Activated naive CD8-positive, alpha-beta T cell treated with anti-CD3 and anti-CD28 coated beads, Interleukin-2, amount 50 U/mL, for 16 hours (primary cell): ENCODE measurements at regions not wholly inside any gene's neighbourhood (a gene's known extent, or its start where the extent isn't known, plus 50 kb on each side); places are given as distances from the start of the nearest gene placed in this dataset.

Experiments
- DNase-seq: peaks from one replicate; pipeline ENCODE4 v3.0.0-alpha.2; 2020; ENCODE audit warnings: low read depth, low spot score

DNA sequence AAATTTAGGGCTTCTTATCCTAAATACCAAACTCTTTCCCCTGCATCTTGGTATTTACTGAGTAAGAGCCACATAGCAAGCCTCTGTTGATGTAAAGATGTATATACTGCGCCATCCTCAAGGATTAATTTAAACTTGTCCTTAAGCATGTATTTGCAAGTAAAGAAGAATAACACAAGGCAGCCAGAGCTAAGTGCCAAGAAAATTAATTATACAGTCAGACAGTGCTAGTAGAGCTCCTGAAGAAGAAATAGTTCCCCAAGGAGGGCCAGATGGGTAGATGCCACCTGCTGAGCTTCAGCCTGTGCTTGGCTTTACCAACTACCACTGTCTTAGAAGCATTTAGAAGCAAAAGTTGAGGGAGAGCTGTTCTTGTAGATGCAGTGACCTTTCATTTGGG, 470.0 kb downstream of the BUD13 start:
- no peak for DNase-seq

DNA sequence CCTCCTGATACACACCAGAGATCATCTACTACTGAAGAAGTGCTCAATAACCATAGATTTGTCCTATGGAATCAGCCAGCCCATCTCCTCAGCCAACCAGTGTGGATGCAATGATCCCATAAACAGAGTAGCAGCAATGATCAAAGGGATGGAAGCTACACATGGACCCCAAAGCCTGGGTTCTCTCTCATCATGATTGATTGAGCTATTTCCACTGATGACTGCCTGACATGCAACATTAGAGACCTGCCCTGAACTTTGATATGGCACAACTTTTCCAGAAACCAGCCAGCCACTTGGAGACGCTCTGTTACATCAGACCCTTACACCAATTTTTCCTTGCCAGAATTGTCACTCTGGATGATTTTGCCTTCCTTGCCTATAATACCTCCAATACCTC, 471.6 kb downstream of the BUD13 start:
- DNase-seq, result no peak

DNA sequence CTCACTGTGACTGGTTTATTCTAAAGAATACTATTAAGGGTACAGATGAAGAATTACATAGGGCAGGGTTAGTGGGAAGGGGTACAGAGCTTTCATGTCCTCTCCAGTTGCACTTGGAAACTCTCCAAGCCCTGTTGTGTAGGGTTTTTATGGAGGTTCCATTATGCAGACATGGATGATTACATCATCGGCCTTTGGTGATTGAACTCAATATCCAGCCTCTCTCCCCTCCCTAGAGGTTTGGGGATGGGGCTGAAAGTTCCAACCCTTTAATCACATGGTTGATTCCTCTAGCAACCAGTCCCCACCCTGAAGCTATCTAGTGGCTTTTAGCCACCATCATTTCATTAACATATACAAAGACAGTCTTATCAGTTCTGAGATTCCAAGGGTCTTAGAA, 472.6 kb downstream of the BUD13 start:
- no peak for DNase-seq

DNA sequence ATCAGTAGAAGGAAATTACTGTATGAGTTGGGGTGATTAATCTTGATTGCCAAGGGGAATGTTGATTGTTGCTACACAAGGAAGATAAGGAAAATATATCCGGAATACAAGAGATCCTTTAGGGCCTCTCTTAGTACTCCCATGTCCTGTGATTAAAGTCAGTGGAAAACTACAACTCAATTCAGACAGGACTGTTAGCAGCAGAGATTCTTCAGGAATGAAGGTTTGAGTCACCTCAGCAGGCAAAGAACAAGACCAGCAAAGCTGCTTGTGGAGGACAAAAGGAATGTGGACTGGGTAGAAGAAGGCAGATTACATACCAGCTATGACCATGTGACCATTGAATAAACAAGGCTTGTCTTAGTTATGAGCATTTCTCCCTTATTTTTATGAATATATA, 478.2 kb downstream of the BUD13 start:
- DNase-seq, result no peak

DNA sequence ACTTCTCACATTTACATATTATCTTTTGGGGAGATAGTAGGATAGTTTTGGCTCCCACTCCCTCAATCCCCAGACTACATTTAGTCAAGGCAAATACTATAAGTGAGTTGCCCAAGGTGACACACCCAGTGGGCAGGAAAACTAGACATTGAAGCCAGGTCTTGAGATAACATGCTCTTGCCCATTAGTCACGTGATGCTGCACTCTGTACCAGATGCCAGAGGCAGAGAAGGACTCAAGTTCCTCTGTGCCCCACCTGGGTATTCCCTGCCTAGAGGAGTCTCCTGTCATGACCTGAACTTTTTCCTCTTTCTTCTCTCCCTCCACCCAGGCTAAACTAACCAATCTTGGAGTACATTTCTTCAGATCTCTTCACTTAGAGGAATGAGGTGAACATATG, 484.9 kb downstream of the BUD13 start:
- no peak for DNase-seq

DNA sequence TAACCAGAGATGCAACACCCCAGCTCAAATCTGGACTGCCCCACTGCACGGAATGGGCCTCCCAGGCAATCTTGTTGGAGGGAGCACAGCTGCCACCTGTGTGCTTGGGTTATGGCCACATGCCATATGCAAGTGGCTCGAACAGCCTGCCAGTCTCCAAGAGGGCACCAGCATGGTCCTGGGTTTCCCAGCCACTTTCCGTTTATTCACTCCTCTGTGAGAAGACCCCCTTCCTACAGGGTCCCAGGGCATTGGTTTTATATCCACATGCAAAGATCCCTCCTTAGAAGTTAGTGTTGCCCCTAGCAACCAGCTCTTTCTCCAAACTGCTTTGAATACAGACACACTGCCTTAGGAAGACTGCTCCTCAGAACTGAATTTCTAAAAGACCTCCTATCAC, 487.8 kb downstream of the BUD13 start:
- DNase-seq, result no peak

DNA sequence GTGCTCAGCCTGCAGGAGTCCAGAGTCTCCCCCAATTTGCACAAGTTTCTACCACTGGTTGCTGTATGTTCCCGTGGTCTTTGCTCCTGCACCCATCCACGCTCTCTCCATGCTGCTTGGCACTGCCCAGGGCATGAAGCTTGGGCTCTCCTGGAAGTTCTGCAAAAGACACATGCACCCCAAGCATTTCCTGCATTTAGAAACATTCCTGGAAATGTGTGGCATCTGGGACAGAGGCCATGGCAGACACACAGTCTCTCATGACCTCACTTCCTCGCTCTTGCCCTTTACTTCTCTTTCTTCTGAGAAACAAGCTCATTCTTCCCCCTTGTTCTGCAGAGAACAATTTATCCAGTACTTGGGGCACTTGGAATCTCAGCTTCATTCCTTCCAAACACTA, 489.5 kb downstream of the BUD13 start:
- no peak for DNase-seq

DNA sequence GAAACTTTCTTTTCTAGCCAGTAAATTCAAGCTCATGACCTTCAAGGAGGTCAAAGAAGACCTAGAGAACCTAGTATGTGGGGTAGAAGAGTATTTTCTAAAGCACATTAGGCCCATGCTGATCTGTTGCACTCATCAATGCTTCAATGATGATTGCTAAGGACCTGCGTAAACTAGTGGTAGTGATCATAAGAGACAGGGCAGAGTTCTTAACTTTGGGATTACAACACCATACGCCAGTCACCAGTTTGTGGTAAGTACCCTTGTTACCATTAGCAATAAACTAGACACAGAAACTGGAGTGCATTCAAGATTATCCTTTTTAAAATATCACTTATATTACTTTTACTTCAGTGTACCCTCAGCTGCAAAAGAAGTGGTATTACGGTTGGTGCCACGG, 490.3 kb downstream of the BUD13 start:
- DNase-seq, result no peak

DNA sequence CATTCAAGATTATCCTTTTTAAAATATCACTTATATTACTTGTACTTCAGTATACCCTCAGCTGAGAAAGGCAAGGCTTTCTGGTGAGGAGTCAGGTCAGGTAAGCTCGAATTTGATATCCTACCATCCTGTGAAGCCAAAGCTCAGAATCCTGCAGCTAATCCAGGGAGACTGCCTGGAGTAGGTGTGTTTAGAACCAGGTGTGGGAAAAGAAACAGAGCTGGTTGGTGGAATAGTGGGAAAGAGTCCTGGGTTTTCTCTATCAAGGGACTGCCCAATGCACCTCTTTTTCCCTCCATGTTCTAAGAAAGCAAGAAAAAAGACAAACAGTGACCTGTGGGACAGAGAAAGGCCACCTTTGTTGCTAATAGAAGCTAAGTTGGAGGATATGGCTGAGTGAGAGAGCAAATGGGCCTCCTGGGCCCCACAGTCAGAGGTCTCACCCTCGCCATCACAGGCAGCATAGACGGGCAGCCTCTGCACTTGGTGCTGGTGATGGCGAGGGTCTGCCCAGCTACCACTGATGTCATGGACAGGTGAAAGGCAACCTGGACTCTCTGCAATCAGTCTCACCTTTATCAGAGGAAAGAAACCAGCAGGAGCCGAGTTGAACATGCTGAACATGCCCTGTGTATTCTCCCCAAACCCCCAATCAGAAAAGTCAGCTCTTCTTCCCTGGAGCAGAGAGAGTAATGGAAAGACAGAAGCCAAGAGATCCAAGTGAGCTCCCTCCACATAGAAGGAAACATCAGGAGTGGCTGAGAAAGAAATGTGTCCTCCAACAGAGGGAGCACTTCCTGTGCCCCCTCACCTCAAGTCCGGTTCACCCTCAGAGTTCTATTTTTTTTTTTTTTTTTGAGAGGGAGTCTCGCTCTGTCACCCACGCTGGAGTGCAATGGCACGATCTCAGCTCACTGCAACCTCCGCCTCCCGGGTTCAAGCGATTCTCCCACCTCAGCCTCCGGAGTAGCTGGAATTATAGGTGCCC, 491.3 kb downstream of the BUD13 start:
- DNase-seq, result no peak

DNA sequence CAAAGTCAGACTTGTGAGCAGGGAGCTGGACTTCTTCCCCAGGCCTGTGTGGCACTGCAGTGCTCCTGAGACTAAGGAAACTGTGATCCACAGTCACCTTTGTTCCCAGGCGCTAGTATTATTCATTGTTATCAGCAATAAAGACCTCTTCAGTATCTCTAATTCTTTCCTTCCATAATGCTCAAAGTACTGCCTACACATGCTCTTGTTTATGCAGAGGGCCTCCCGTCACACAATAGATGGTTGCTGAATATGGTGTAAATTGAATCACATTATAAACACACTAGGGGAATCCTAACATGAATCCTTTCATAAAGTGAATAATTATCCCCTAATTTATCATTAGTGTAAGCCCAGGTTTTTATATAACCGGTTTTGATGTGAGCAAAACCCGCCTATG, 493.3 kb downstream of the BUD13 start:
- DNase-seq, result no peak

DNA sequence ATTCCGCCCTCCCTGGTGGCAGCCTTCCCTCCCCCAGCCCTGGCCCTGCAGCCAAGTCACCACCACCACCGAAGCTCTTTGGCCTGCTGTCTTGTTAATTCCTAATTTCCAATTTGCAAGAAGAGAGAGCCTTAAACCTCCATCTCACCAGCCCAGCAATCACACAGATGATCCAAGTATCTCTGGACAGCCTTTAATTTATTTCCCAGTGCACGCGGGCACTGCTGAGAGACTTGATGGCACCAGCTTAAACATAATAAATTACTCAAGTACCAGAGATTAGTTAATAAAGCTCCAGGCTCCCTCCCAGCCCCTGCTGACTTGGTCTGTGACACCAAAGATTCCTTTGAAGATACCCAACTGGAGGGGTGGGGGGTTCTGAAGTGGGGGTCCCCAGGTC, 494.7 kb downstream of the BUD13 start:
- DNase-seq, result no peak

DNA sequence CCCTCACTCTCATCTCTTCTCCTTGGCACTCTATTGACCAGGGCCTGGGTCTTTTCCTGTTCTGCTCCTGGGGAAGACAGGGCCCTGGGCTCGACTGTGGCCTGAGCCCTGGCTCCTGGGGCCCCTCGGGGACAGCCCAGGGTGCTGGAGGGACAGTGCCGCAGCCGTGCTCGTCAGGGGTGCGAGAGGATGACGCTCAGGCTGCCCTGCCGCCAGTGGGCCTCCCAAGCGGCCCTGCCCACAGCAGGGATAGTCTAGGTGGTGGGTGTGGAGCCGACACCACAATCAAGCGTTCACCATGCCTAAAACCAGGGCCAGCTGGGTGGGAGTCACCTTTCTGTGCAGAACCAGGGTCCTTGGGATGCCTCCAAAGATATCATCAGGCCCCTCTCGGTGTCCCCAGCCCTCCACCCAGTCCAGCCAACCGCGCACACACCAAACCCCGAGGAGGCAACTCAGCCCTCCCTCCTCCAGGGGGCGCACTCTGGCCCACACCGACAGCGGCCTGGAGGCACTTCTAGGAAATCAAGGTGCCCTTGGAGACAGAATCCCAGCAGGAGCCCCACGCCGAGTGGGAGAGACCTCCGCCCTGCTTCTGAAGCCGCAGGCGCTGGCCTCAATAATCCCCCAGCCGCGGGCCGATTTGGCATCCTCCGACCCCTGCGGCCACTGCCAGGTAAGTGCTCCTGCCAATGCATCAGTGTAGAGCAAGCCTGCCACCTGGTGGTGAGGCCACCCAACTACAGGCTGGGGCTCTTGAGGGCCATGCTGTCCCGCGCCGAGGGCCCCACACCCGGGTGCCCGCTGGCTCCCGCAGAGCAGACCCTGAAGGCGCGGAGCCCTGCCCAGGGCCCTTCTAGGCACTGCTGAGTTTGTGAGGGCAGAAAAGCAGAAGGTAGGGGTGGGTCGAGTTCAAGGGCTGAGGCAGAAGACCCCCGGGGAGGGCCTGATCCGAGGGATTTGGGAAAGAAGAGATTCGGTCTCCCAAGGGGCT, 496.4 kb downstream of the BUD13 start:
- peak; percentile 38 for DNase-seq

DNA sequence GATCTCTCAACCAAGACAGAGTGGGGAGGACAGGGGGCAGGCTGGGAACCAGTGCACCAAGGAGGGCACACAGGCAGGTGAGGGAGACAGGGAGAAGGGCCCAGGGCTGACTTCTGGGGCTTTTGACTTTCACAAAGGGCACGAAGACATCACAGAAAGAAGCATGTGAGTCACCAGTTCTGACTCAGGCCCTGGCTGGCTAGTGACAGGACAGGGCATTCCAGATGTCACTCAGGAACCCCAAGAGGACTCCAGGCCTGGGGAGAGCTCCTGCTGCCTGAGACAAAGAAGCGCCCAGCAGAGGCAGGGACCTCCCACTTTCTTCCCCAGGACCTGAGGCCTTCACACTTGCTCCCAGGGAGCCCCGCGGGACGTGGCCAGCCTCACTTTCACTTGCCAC, 497.2 kb downstream of the BUD13 start:
- no peak for DNase-seq

DNA sequence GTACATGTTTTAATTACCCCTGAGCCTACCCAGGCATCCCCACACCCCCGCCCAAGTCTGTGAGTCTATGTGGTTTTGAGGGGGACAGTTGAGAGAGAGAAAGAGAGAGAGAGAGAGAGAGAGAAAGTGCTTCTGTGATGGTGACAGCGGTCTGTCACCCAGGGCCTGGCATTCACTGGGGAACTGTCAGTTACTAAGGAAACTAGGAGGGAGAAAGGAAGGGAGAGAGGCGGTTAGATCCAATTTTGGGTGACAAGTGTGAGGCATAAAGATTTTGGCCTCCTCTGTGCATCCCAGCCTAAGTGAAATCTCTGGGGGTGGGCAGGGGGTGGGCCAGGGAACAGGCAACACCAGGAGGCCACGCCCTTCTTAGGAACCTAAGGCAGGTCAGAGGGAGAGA, 498.3 kb downstream of the BUD13 start:
- DNase-seq, result no peak

DNA sequence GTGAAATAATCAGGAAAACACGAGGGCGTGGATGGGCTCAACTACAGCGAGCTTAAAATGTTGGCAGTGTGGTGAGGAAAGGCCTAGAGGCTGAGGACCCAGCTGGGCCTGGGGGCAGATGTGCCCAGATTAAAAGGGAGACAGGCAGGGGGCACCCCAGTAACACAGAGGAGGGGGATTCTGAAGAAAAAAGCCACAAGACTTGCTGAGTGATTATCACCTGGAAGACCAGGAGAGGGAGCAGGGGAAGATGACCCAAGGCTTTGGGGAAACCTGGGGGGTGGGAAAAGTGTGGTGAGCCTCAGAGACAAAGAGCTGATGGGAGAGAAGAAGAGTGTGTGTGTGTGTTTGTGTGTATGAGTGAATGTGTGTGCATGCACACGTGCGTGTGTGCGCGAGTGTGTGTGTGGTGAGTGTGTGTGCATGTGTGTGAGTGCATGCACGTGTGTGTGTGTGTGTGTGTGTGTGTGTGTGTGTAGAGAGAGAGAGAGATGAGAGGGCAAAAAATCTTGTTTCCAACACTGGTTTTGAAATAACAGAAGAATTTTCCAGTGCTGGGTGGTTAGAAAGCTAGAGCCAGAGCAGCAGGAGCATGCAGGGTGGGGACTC, 500.5 kb downstream of the BUD13 start:
- no peak for DNase-seq

DNA sequence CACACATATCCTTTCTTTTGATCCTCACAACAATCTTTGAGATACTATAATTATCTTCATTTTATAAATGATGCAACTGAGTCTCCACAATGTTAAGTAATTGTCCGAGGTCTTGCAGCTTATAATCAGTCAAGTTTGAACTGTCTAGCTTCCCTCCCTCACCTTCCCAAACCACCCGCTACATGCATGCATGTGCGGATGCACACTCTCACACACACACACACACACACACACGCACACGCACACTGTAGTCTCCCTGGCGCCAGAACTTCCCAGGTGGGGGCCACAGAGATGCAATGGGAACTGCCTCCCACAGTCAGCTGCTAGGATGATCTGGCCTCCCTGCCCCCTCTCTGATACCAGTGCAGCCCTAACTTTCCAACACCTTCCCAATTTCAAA, 501.3 kb downstream of the BUD13 start:
- no peak for DNase-seq

DNA sequence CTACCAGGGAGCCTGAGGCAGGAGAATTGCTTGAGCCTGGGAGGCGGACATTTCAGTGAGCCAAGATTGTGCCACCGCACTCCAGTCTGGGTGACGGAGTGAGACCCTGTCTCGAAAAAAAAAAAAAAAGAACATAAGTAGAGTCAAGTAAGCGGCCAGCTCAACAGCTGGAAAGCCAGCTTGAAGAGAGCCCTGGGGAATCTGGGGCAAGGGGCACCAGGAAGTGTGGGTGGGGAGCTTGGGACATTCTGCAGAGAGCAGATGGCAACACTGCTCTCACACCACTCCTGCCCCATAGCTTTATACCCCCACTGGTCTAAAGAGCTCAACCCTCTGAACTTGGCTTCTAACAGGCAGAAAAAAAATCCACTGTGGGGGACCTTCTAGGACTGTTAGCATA, 505.6 kb downstream of the BUD13 start:
- DNase-seq, result no peak

DNA sequence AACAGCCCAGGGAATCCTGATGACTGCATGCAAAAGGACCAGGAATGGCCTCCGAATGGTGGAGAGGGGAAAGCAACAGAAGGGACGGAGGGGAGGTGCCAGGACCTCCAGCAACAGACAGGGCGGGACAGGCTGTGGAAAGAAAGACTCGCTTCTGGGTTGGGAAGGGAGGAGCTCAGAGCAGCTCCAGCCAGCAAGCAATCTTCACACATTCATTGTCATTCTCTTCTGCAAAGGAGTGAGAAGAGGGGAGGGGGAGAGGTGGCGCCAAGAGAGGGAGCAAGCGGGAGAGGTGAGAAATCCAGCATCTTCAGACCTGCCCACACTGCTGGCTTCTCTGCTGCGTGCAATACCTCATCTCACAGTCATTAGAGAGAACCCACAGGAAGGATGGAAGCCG, 509.0 kb downstream of the BUD13 start:
- DNase-seq, result no peak

DNA sequence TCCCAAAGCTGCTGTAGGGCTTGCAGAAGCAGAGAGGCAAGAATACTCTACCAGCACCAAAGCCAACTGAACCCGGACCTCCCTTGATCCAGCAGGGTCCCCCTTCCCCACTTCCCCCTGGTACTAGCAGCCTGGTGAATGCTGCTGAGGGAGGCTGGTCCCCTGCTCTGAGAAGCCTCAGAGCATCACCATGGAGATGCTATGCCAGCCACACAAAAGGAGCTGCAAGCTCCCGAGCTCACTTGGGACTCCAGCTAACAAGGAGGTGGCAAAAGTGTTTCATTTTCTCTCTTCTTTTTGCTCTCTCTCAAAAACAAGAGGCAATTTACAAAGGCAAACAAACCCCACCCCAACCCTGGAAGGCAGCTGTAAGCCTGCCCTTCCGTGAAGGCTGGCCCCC, 509.8 kb downstream of the BUD13 start:
- no peak for DNase-seq

DNA sequence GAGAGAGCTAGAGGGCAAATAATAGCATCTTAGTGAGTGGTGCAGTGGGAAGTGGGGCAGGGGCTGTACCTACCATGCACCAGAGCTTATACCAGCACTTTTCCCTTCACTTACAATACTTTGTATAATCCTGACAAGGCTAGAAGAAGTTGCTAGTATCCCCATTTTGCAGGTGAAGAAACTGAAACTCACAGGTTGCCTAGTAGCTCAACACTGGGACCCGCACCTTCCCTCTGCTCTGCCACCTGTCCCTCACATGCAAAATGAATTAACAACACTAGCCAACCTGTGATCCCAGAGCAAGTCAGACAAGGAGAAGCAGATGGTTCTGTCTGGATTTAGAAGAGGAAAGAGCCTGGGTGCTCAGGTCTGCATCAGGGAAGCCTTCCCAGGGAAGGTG, 510.4 kb downstream of the BUD13 start:
- no peak for DNase-seq

DNA sequence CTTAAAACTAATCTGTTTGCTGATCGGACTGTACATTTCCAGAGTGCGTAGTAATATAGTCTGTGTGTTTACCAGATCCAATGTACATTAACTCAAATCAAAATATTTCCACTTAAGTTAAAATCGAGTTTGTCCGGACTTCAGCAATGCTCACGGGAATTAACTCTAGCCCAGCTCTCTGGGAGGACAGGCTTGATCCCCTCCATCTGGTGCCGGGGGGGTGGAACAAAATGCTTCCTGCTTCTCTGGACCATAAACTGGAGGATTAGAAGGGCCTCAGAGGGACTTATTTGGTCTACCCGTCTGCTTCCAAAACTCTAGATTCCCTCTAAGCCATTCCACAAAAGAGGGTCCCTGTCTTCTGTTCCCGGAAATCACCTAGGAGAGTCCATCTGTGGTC, 511.2 kb downstream of the BUD13 start:
- DNase-seq, result no peak

DNA sequence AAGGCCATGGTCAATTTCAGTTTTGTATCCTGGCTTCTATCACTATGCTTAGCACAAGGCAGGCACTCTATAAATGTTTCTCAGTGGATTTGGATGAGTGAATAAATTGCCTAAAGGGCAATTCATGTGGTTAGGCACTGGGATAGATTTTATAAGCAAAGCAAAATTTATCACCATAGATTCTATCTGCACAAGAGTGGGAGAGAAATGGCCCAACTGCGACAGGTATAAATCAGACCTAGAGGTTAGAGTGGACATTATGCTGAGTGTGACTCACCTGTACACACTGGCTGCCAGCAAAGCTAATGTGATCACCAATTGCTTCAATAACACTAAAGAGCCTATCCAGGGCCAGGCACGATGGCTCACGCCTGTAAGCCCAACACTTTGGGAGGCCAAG, 514.0 kb downstream of the BUD13 start:
- no peak for DNase-seq
